ENCODE measurements at regions not wholly inside any gene's neighbourhood (a gene's known extent, or its start where the extent isn't known, plus 50 kb on each side); places are given as distances from the start of the nearest gene placed in this dataset.

DNA sequence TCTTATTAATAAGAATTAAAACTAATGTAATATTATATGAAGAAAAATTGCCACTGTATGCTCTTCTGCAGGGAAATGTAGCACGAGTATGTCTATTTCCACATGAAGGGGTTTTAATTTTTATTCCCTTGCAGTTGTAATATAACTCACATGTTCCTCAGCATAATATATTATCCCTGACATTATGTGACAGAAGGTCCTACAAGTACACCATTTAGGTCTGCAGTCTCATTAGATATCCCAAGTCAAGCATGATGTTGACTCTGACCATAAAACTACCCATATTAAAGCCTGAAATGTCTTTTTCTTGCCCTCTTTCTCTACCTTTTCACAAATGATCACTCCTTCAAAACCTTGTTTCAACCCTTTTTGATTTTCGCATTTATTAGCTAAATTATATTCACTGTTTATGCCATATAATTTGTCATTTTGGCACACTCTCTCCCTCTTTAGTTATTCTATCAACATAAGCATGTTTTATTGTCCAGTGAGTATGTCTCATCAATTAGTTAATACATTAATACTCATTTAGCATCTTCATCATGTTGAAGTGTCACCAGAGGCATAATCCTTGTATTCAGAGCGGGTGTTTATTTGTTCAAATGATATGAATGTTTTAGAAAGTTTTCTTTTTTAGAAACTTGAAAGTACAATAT is 532.8 kb downstream of the MAT2B start:
- H3K27ac ChIP-seq = no peak overlapping the region
- H3K4me3 ChIP-seq = no peak overlapping the region
- TF ChIP-seq, protein P1, sequence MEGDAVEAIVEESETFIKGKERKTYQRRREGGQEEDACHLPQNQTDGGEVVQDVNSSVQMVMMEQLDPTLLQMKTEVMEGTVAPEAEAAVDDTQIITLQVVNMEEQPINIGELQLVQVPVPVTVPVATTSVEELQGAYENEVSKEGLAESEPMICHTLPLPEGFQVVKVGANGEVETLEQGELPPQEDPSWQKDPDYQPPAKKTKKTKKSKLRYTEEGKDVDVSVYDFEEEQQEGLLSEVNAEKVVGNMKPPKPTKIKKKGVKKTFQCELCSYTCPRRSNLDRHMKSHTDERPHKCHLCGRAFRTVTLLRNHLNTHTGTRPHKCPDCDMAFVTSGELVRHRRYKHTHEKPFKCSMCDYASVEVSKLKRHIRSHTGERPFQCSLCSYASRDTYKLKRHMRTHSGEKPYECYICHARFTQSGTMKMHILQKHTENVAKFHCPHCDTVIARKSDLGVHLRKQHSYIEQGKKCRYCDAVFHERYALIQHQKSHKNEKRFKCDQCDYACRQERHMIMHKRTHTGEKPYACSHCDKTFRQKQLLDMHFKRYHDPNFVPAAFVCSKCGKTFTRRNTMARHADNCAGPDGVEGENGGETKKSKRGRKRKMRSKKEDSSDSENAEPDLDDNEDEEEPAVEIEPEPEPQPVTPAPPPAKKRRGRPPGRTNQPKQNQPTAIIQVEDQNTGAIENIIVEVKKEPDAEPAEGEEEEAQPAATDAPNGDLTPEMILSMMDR (IDR thresholded peaks at IDR 0.05) = no peak
- no peaks in the 10 kb centered on the region for H3K36me3 ChIP-seq
- no peaks in the 10 kb centered on the region for H3K9me3 ChIP-seq
- H3K4me1 ChIP-seq = no peaks in the 10 kb centered on the region
- no peak for DNase-seq
- H3K27me3 ChIP-seq = no peaks in the 10 kb centered on the region
- intact Hi-C loops (cut with DNase I; ENCODE audit: low total_unique reads) = no loop called here

DNA sequence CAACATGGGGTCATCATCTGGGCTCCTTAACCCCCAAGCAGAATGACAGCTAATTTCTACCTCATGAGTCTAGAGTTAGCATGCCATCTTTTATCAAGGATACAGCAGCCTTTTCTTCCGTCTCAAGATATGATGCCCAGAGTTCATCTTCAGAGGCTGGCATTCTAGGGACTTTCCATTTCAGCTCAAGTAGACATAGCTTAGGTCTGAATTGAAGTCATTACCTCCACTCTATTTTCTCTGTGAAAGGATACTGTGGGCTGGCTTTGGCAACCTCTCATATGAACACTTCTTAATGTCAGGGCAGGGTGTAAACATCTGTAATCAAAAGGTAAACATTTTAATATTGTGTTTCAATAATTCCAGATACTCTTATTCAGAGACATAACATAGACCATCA is 535.7 kb downstream of the MAT2B start:
- no peaks in the 10 kb centered on the region for H3K9me3 ChIP-seq
- H3K27ac ChIP-seq = no peak overlapping the region
- H3K27me3 ChIP-seq = no peaks in the 10 kb centered on the region
- H3K4me1 ChIP-seq = no peaks in the 10 kb centered on the region
- intact Hi-C loops (cut with DNase I; ENCODE audit: low total_unique reads) = no loop called here
- no peak overlapping the region for H3K4me3 ChIP-seq
- TF ChIP-seq, protein P1 (IDR thresholded peaks at IDR 0.05) = no peak
- no peak for DNase-seq
- no peaks in the 10 kb centered on the region for H3K36me3 ChIP-seq

DNA sequence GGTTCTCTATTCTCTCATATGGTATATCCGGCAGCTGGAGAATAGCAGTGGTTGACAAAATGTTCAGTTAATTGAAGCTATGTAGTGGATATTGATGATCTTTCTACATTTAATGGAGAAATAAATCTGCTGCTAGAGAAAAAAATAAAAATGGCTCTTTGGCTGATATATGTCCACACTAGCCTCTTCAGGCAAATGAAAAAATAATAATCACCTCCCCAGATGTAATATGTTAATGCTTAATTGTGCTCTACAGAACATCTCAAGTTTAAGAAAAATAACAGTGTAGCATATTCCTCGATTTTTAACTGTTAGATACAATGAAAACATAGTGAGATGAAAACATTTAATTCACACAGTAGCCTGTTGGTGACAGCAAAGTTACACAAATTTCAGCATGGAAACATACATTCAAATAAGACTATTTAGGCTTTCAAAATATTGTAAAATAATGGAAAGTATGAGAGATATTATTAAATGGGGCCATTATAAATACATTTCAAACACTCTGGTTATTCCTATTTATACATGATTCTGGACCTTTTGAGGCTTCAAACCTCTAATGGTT is 543.0 kb downstream of the MAT2B start:
- H3K36me3 ChIP-seq = no peaks in the 10 kb centered on the region
- H3K9me3 ChIP-seq = no peaks in the 10 kb centered on the region
- TF ChIP-seq, protein P1 (IDR thresholded peaks at IDR 0.05) = no peak
- no peaks in the 10 kb centered on the region for H3K27me3 ChIP-seq
- intact Hi-C loops (cut with DNase I; ENCODE audit: low total_unique reads) = no loop called here
- no peak overlapping the region for H3K4me3 ChIP-seq
- DNase-seq = no peak
- no peak overlapping the region for H3K27ac ChIP-seq
- H3K4me1 ChIP-seq = no peaks in the 10 kb centered on the region

DNA sequence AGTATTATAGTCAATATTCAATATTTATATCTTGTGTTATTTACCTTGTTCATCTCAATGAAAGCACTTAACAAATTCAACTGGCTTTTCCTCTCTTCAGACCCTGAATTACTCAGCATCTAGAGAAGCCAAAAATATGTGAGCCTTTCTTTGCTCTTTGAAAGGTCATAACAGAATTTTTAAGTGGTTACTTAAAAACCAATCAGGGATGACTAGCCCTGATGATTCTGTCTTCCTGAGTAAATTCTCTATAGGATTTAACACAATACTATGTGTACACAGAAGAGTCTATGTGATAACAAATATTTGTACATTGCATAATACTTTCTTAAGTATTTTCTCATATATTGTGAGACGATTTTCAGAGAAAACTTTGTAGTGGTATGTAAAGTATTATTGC is 546.3 kb downstream of the MAT2B start:
- intact Hi-C loops (cut with DNase I; ENCODE audit: low total_unique reads) = no loop called here
- Histone ChIP-seq H3K36me3 (no peaks in the 10 kb centered on the region), H3K4me1 (no peaks in the 10 kb centered on the region), H3K27me3 (no peaks in the 10 kb centered on the region), H3K4me3 (no peak overlapping the region), H3K9me3 (no peaks in the 10 kb centered on the region), H3K27ac (no peak overlapping the region)
- no peak for DNase-seq
- TF ChIP-seq, protein P1 (IDR thresholded peaks at IDR 0.05) = no peak

DNA sequence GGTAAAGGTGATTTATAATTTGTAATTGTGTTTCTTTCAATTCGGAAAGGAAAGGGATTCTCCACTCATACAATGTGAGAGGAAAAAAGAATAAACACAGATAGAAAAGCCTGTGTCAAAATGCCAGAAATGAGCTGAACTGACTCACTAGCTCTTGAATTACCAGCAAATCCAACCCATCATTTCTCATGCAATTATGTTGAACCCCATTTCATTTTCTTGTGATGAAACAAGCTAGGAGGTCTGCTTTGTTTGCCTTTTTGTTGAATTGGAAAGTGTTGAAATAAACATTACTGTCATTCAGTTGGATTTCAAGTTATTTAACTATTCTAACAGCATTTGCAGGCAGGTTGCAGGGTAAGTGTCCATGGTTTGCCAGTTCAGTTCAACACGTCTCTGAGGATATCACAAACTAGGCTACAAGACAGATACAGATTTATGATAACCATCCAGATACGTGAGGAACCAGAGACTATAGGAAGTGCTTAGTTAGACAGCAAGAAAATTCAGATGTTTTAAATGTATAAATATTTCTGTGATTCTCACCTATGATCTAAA is 547.2 kb downstream of the MAT2B start:
- no peaks in the 10 kb centered on the region for H3K9me3 ChIP-seq
- intact Hi-C loops (cut with DNase I; ENCODE audit: low total_unique reads) = no loop called here
- TF ChIP-seq, protein P1 (IDR thresholded peaks at IDR 0.05) = no peak

More for the DNA sequence above, 547.2 kb downstream of the MAT2B start:
- Histone ChIP-seq H3K27ac (no peak overlapping the region), H3K36me3 (no peaks in the 10 kb centered on the region), H3K4me1 (no peaks in the 10 kb centered on the region), H3K27me3 (no peaks in the 10 kb centered on the region), H3K4me3 (no peak overlapping the region)
- no peak for DNase-seq

Measured in tibial artery (tissue), 4 donors.